Osteocyte (in vitro differentiated cells): ENCODE measurements at regions not wholly inside any gene's neighbourhood (a gene's known extent, or its start where the extent isn't known, plus 50 kb on each side); places are given as distances from the start of the nearest gene placed in this dataset.

Experiments
- DNase-seq: peaks from one replicate; pipeline ENCODE4 v3.0.0; 2021; ENCODE audit warnings: mixed read lengths; ENCODE audit not compliant: unreplicated experiment; ENCODE audit errors: extremely low spot score
- H3K27ac Mint-ChIP-seq: one replicate; pipeline ENCODE4 v1.8.0; 2021; ENCODE audit warnings: mild to moderate bottlenecking, mixed read lengths; ENCODE audit not compliant: unreplicated experiment
- H3K27me3 Mint-ChIP-seq: one replicate; pipeline ENCODE4 v1.8.0; 2021; ENCODE audit warnings: mixed read lengths; ENCODE audit not compliant: unreplicated experiment
- H3K36me3 Mint-ChIP-seq: one replicate; pipeline ENCODE4 v1.8.0; 2021; ENCODE audit warnings: mixed read lengths; ENCODE audit not compliant: unreplicated experiment
- H3K4me1 Mint-ChIP-seq: one replicate; pipeline ENCODE4 v1.8.0; 2021; ENCODE audit warnings: mixed read lengths; ENCODE audit not compliant: unreplicated experiment
- H3K4me3 Mint-ChIP-seq: one replicate; pipeline ENCODE4 v1.8.0; 2021; ENCODE audit warnings: mild to moderate bottlenecking, moderate library complexity, mixed read lengths; ENCODE audit not compliant: unreplicated experiment
- H3K9me3 Mint-ChIP-seq: one replicate; pipeline ENCODE4 v1.8.0; 2021; ENCODE audit warnings: mixed read lengths; ENCODE audit not compliant: unreplicated experiment
- CTCF ChIP-seq: fragments of 200-600 bp; sonication (generic); IDR thresholded peaks from 2 replicates; pipeline ENCODE4 v1.5.0; 2021; ENCODE audit warnings: antibody characterized with exemption, mild to moderate bottlenecking, moderate library complexity

- Mint-ChIP-seq H3K27me3 (no peaks in the 10 kb centered on the region), H3K9me3 (peaks cover 28% of the 10 kb centered on the region), H3K36me3 (no peaks in the 10 kb centered on the region), H3K4me3 (no peak overlapping the region), H3K27ac (no peak overlapping the region), H3K4me1 (peaks cover 20% of the 10 kb centered on the region)
- no peak for TF ChIP-seq CTCF
- no peak for DNase-seq
These were observed 555.4 kb upstream of the NEGR1 start for GRCh38 chr1:72837781-72838180.

GRCh38 chr1:72830606-72831390 lies 548.5 kb upstream of the NEGR1 start:
- H3K4me1 Mint-ChIP-seq: peaks cover 4% of the 10 kb centered on the region
- no peak for DNase-seq
- peaks cover 3% of the 10 kb centered on the region for H3K36me3 Mint-ChIP-seq
- H3K9me3 Mint-ChIP-seq: peaks cover 42% of the 10 kb centered on the region
- TF ChIP-seq CTCF: no peak
- H3K4me3 Mint-ChIP-seq: no peak overlapping the region
- H3K27me3 Mint-ChIP-seq: no peaks in the 10 kb centered on the region
- H3K27ac Mint-ChIP-seq: no peak overlapping the region

- Mint-ChIP-seq H3K4me3 (no peak overlapping the region), H3K4me1 (peaks cover 4% of the 10 kb centered on the region), H3K27me3 (no peaks in the 10 kb centered on the region), H3K9me3 (peaks cover 29% of the 10 kb centered on the region), H3K27ac (no peak overlapping the region), H3K36me3 (no peaks in the 10 kb centered on the region)
- TF ChIP-seq CTCF: no peak
- DNase-seq: no peak
These were observed 544.9 kb upstream of the NEGR1 start for GRCh38 chr1:72827278-72827677.

- Mint-ChIP-seq H3K36me3 (no peaks in the 10 kb centered on the region), H3K27me3 (peaks cover 10% of the 10 kb centered on the region), H3K27ac (no peak overlapping the region), H3K4me3 (no peak overlapping the region), H3K4me1 (no peaks in the 10 kb centered on the region), H3K9me3 (peaks cover 12% of the 10 kb centered on the region)
- DNase-seq: no peak
- no peak for TF ChIP-seq CTCF
These were observed 522.2 kb upstream of the NEGR1 start for GRCh38 chr1:72804541-72804940.

GRCh38 chr1:72781038-72781437 lies 498.7 kb upstream of the NEGR1 start:
- no peak for TF ChIP-seq CTCF
- Mint-ChIP-seq H3K36me3 (no peaks in the 10 kb centered on the region), H3K27ac (no peak overlapping the region), H3K4me3 (no peak overlapping the region), H3K27me3 (no peaks in the 10 kb centered on the region), H3K9me3 (no peaks in the 10 kb centered on the region), H3K4me1 (peaks cover 7% of the 10 kb centered on the region)
- DNase-seq: no peak
